ENCODE measurements at regions not wholly inside any gene's neighbourhood (a gene's known extent, or its start where the extent isn't known, plus 50 kb on each side); places are given as distances from the start of the nearest gene placed in this dataset. TPM values are rescaled to one million over a fixed set of nuclear protein-coding genes. Genes with fewer than 3 reads are reported as not detected.

DNA sequence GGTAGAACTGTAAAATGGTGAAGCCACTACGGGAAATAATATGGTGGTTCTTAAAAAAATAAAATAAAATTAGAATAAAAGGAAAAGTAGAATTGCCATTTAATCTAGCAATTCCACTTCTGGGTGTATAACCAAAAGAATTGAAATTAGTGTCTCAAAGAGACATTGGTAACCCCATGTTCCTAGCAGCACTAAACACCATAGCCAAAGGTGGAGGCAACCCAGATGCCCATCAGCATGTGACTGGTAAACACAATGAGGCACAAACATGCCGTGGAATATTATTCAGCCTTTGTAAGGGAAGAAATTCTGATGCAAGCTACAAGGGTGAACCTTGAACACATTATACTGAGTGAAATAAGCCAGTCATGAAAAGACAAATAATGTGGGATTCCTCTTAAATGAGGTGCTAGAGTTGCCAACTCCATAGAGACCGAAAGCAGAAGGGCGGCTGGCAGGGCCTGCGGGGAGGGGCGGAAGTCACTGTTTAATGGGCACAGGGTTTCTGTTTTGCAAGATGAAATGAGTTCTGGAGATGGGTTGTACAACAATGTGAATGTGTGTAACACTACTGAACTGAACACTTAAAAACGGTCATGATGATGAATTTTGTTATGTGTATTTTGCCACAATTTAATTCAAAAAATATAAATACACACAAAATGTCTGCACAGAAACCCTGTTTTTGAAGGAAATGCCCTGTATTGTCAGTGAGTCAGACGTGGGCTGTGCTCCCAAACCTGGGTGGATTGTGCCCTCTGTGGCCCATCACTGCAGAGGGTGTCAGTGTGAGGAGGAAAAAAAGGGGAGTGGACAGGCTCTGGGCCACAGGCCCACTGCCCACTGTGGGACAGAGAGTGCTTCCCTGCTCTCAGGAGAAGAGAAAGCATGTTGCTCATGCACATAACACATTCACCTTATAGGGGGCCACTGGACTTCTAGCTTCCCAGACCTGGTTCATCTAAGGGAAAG is 49.6 kb upstream of the CD93 start:
- Mint-ChIP-seq H3K4me3 (no peak overlapping the region), H3K4me1 (no peaks in the 10 kb centered on the region), H3K9me3 (ENCODE audit: insufficient read depth) (no peaks in the 10 kb centered on the region), H3K27ac (no peak overlapping the region), H3K27me3 (no peaks in the 10 kb centered on the region)
- Histone ChIP-seq H3K4me3 (ENCODE audit: control extremely low read depth in 1 of 5, extremely low read depth in 1 of 5, insufficient read depth in 1 of 5, low read depth in 2 of 5, low read length in 4 of 5) (no peak overlapping the region), H3K9me3 (ENCODE audit: control extremely low read depth in 1 of 3, control insufficient read depth in 2 of 3, insufficient read depth in 1 of 3, low read length in 2 of 3) (peaks cover 0 to 3% (median 0%) of the 10 kb centered on the region in 3 donors), H3K4me2 (replicated peaks; ENCODE audit: low read depth, low read length, poor library complexity, severe bottlenecking) (no peak overlapping the region), H4K20me1 (ENCODE audit: control insufficient read depth, insufficient read depth, low read length, poor library complexity, severe bottlenecking) (no peaks in the 10 kb centered on the region), H3K9ac (ENCODE audit: low read length) (no peak overlapping the region), H2AFZ (ENCODE audit: insufficient read depth, low read depth, low read length, poor library complexity, severe bottlenecking) (no peak overlapping the region), H3K79me2 (ENCODE audit: control insufficient read depth, insufficient read depth, low read length) (no peaks in the 10 kb centered on the region), H3K27ac (ENCODE audit: low read length in 2 of 2) (no peak overlapping the region), H3K36me3 (replicated peaks in 1 of 2; ENCODE audit: control extremely low read depth in 1 of 2, control insufficient read depth in 1 of 2, extremely low read depth in 1 of 2, insufficient read depth in 2 of 2, low read length in 1 of 2) (no peaks in the 10 kb centered on the region), H3K4me1 (ENCODE audit: control insufficient read depth in 2 of 2, insufficient read depth in 2 of 2, low read length in 2 of 2) (no peaks in the 10 kb centered on the region), H3K27me3 (replicated peaks in 1 of 4; ENCODE audit: control extremely low read depth in 1 of 4, control insufficient read depth in 3 of 4, insufficient read depth in 4 of 4, low read length in 3 of 4) (no peaks in the 10 kb centered on the region)
- WGBS (ENCODE audit: insufficient coverage) = 84% methylated on average over 5 of the region's 8 CpGs
- intact Hi-C loops (cut with micrococcal nuclease) = no loop called here
- TF ChIP-seq, protein P1, sequence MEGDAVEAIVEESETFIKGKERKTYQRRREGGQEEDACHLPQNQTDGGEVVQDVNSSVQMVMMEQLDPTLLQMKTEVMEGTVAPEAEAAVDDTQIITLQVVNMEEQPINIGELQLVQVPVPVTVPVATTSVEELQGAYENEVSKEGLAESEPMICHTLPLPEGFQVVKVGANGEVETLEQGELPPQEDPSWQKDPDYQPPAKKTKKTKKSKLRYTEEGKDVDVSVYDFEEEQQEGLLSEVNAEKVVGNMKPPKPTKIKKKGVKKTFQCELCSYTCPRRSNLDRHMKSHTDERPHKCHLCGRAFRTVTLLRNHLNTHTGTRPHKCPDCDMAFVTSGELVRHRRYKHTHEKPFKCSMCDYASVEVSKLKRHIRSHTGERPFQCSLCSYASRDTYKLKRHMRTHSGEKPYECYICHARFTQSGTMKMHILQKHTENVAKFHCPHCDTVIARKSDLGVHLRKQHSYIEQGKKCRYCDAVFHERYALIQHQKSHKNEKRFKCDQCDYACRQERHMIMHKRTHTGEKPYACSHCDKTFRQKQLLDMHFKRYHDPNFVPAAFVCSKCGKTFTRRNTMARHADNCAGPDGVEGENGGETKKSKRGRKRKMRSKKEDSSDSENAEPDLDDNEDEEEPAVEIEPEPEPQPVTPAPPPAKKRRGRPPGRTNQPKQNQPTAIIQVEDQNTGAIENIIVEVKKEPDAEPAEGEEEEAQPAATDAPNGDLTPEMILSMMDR (IDR thresholded peaks at IDR 0.05) = no peak
- no peak for TF ChIP-seq EZH2 (IDR thresholded peaks at IDR 0.05; ENCODE audit: borderline replicate concordance, insufficient read depth, low read depth, low read length, poor library complexity, severe bottlenecking)
- no peak for DNase-seq
- CTCF ChIA-PET = no interaction called here
- ATAC-seq (ENCODE audit: low read depth) = no peak
- POLR2A ChIA-PET = no interaction called here

Small RNA genes lying in the stretch of these regions (small RNA-seq; reads per million reads assigned to genes)
- gene RNA5SP478 (ENCODE audit: insufficient read length, low read depth, low replicate concordance) = not detected
